PC-3 (cell line): ENCODE measurements at regions not wholly inside any gene's neighbourhood (a gene's known extent, or its start where the extent isn't known, plus 50 kb on each side); places are given as distances from the start of the nearest gene placed in this dataset.

Source experiments
- ATAC-seq: fragments of 200-7000 bp; cut with Tn5 transposase; 2 replicates; pipeline ENCODE4 v1.9.1; 2020; ENCODE audit warnings: mild to moderate bottlenecking, moderate library complexity
- BruUV-seq: library from RNA; stranded (reverse); fragments of 400-500 nt; replicated peaks from 2 replicates; lab custom pipeline; 2021; lab: Mats Ljungman, UMichigan
- CTCF ChIA-PET: fragments of 300-600 bp; sonication (Branson Sonifier 250); formaldehyde crosslinking; loops from one replicate; lab custom pipeline; 2022; ENCODE audit warnings: antibody characterized with exemption; lab: Charles Lee
- POLR2A ChIA-PET: fragments of 300-600 bp; sonication (Branson Sonifier 250); formaldehyde crosslinking; loops from one replicate; lab custom pipeline; 2022; ENCODE audit warnings: antibody characterized with exemption; ENCODE audit not compliant: unreplicated experiment; lab: Charles Lee
- DNase-seq: peaks from one replicate; pipeline ENCODE4 v3.0.0-alpha.2; 2015
- H2AFZ ChIP-seq: fragments of 300-600 bp; sonication (generic); 2 replicates; pipeline ENCODE4 v1.6.0; 2016; ENCODE audit warnings: antibody characterized with exemption, low read length
- H3F3A ChIP-seq: fragments of 300-600 bp; sonication (generic); one replicate; pipeline ENCODE4 v1.6.0; 2017; ENCODE audit warnings: antibody characterized with exemption, low read length, control low read depth, mild to moderate bottlenecking; ENCODE audit not compliant: unreplicated experiment
- H3K27ac ChIP-seq: fragments of 300-600 bp; sonication (generic); 2 replicates; pipeline ENCODE4 v1.5.1; 2016; ENCODE audit warnings: mild to moderate bottlenecking, low read length
- H3K27me3 ChIP-seq: fragments of 300-600 bp; sonication (generic); 2 replicates; pipeline ENCODE4 v1.6.1; 2016; ENCODE audit warnings: low read length, mixed read lengths
- H3K36me3 ChIP-seq: fragments of 300-600 bp; sonication (generic); 2 replicates; pipeline ENCODE4 v1.6.1; 2016; ENCODE audit warnings: low read depth, mixed run types, low read length, mixed read lengths
- H3K4me1 ChIP-seq: fragments of 300-600 bp; sonication (generic); 2 replicates; pipeline ENCODE4 v1.5.1; 2016; ENCODE audit warnings: low read length; ENCODE audit not compliant: insufficient read depth
- H3K4me2 ChIP-seq: fragments of 300-600 bp; sonication (generic); 2 replicates; pipeline ENCODE4 v1.6.0; 2016; ENCODE audit warnings: low read length
- H3K4me3 ChIP-seq: fragments of 300-600 bp; sonication (generic); 2 replicates; pipeline ENCODE4 v1.5.1; 2016; ENCODE audit warnings: mild to moderate bottlenecking, low read length, mixed read lengths
- H3K79me2 ChIP-seq: fragments of 300-600 bp; sonication (generic); 2 replicates; pipeline ENCODE4 v1.6.1; 2017; ENCODE audit warnings: low read length, mixed read lengths
- H3K9ac ChIP-seq: fragments of 300-600 bp; sonication (generic); 2 replicates; pipeline ENCODE4 v1.6.0; 2016; ENCODE audit warnings: mild to moderate bottlenecking, low read length
- H3K9me2 ChIP-seq: fragments of 300-600 bp; sonication (generic); replicated peaks from 2 replicates; pipeline ENCODE4 v1.6.1; 2016; ENCODE audit warnings: mixed run types, low read length, mixed read lengths
- H3K9me3 ChIP-seq: fragments of 300-600 bp; sonication (generic); 2 replicates; pipeline ENCODE4 v1.6.1; 2016; ENCODE audit warnings: low read length, mixed read lengths
- H4K20me1 ChIP-seq: fragments of 300-600 bp; sonication (generic); 2 replicates; pipeline ENCODE4 v1.6.1; 2016; ENCODE audit warnings: low read length, mixed read lengths
- EZH2 ChIP-seq: fragments of 300-600 bp; sonication (generic); IDR thresholded peaks from one replicate; pipeline ENCODE4 v1.6.1; 2017; ENCODE audit warnings: antibody characterized with exemption, mild to moderate bottlenecking, low read length; ENCODE audit not compliant: unreplicated experiment
- EZH2phosphoT487 ChIP-seq: fragments of 300-600 bp; sonication (generic); IDR thresholded peaks from 2 replicates; pipeline ENCODE4 v1.6.1; 2018; ENCODE audit warnings: mild to moderate bottlenecking, antibody characterized with exemption, low read length, borderline replicate concordance
- intact Hi-C: fragments of 100-400 bp; cut with micrococcal nuclease; formaldehyde crosslinking; loops from 2 replicates; pipeline ENCODE4 v1.9.0; 2023
- TF ChIP-seq, protein P1 (sequence below): fragments of 300-600 bp; sonication (generic); conservative IDR thresholded peaks from 2 replicates; pipeline ENCODE4 v1.5.1; 2017; ENCODE audit warnings: antibody characterized with exemption, low read depth, mild to moderate bottlenecking, low read length

DNA sequence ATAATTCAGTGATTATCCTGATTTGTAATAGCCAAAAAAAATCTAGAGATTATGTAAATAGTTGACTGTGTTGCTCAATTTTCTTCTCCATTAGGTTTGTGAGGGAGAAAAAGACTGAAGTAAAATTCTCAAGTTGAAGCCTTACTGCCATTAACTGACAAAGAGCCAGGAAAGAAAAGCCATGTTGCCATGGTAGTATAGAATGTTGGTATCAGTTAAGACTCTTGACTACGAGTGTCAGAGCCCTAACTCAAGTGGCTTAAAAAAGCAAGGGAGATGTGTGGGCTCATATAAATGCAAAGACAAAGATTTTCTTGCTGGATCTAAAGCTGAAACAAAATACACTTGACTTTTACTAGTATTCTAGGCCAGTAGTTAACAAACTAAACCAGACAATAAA lies 571.7 kb downstream of the KCTD16 start:
- no peak for DNase-seq
- H3K9ac ChIP-seq, result no peak overlapping the region
- ATAC-seq, result no peak
- H3K4me2 ChIP-seq, result no peak overlapping the region
- CTCF ChIA-PET, result no interaction called here
- H2AFZ ChIP-seq, result no peak overlapping the region
- H3K9me3 ChIP-seq, result no peaks in the 10 kb centered on the region
- no peak overlapping the region for H3K27ac ChIP-seq
- H3K9me2 ChIP-seq, result no peaks in the 10 kb centered on the region
- no TSS peak for BruUV-seq
- no peaks in the 10 kb centered on the region for H3K36me3 ChIP-seq
- no peaks in the 10 kb centered on the region for H4K20me1 ChIP-seq
- H3K4me3 ChIP-seq, result no peak overlapping the region
- no peaks in the 10 kb centered on the region for H3K79me2 ChIP-seq
- POLR2A ChIA-PET, result no interaction called here
- H3F3A ChIP-seq, result no peaks in the 10 kb centered on the region
- H3K27me3 ChIP-seq, result no peaks in the 10 kb centered on the region
- H3K4me1 ChIP-seq, result no peaks in the 10 kb centered on the region
- intact Hi-C loops, result no loop called here
- no peak for TF ChIP-seq EZH2phosphoT487
- TF ChIP-seq EZH2, result no peak
- TF ChIP-seq, protein P1, sequence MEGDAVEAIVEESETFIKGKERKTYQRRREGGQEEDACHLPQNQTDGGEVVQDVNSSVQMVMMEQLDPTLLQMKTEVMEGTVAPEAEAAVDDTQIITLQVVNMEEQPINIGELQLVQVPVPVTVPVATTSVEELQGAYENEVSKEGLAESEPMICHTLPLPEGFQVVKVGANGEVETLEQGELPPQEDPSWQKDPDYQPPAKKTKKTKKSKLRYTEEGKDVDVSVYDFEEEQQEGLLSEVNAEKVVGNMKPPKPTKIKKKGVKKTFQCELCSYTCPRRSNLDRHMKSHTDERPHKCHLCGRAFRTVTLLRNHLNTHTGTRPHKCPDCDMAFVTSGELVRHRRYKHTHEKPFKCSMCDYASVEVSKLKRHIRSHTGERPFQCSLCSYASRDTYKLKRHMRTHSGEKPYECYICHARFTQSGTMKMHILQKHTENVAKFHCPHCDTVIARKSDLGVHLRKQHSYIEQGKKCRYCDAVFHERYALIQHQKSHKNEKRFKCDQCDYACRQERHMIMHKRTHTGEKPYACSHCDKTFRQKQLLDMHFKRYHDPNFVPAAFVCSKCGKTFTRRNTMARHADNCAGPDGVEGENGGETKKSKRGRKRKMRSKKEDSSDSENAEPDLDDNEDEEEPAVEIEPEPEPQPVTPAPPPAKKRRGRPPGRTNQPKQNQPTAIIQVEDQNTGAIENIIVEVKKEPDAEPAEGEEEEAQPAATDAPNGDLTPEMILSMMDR, result no peak

- Histone ChIP-seq H2AFZ (no peak overlapping the region), H3K4me3 (no peak overlapping the region), H3K4me2 (no peak overlapping the region), H3K36me3 (no peaks in the 10 kb centered on the region), H4K20me1 (no peaks in the 10 kb centered on the region), H3K79me2 (no peaks in the 10 kb centered on the region), H3K27me3 (no peaks in the 10 kb centered on the region), H3K4me1 (no peaks in the 10 kb centered on the region), H3K9ac (no peak overlapping the region), H3K9me3 (0 out of 2 replicates have a peak, but pooled peaks cover 4% of the 10 kb centered on the region), H3F3A (no peaks in the 10 kb centered on the region), H3K27ac (no peak overlapping the region), H3K9me2 (no peaks in the 10 kb centered on the region)
- no peak for ATAC-seq
- CTCF ChIA-PET, result no interaction called here
- no TSS peak for BruUV-seq
- POLR2A ChIA-PET, result no interaction called here
- DNase-seq, result no peak
- TF ChIP-seq, protein P1, result no peak
- TF ChIP-seq EZH2 (no peak), EZH2phosphoT487 (no peak)
- intact Hi-C loops, result no loop called here
These were observed 561.1 kb downstream of the KCTD16 start for GRCh38 chr5:144731786-144732185.

DNA sequence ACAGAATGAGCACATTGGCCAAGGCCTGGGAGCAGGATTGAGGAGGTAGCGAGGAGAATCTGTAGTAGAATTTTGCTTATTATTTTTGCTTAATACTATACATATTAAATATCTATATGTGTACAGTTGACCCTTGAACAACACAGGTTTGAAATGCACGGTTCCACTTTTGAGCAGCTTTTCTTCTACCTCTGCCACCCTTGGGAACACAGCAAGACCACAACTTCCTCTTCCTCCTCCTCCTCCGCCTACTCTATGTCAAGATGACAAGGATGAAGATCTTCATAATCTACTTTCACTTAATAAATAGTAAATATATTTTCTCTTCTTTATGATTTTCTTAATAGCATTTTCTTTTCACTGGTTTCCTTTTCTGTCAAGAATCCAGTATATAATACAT lies 541.4 kb downstream of the KCTD16 start:
- H3K9me2 ChIP-seq, result no peaks in the 10 kb centered on the region
- no peaks in the 10 kb centered on the region for H3K27me3 ChIP-seq
- no peaks in the 10 kb centered on the region for H4K20me1 ChIP-seq
- no TSS peak for BruUV-seq
- ATAC-seq (no peak), DNase-seq (no peak)
- H3F3A ChIP-seq, result no peaks in the 10 kb centered on the region
- no peaks in the 10 kb centered on the region for H3K4me1 ChIP-seq
- ChIA-PET CTCF (no interaction called here), POLR2A (no interaction called here)
- H2AFZ ChIP-seq, result no peak overlapping the region
- H3K36me3 ChIP-seq, result no peaks in the 10 kb centered on the region
- H3K79me2 ChIP-seq, result no peaks in the 10 kb centered on the region
- no peaks in the 10 kb centered on the region for H3K9me3 ChIP-seq
- no peak overlapping the region for H3K4me2 ChIP-seq
- TF ChIP-seq EZH2 (no peak), EZH2phosphoT487 (no peak)
- TF ChIP-seq, protein P1, result no peak
- no peak overlapping the region for H3K27ac ChIP-seq
- H3K9ac ChIP-seq, result no peak overlapping the region
- intact Hi-C loops, result no loop called here
- no peak overlapping the region for H3K4me3 ChIP-seq
